ENCODE measurements at regions not wholly inside any gene's neighbourhood (a gene's known extent, or its start where the extent isn't known, plus 50 kb on each side); places are given as distances from the start of the nearest gene placed in this dataset.

GRCh38 chr4:108520807-108521206, 99.6 kb upstream of the RPL34 start:
- DNase-seq = no peak

DNA sequence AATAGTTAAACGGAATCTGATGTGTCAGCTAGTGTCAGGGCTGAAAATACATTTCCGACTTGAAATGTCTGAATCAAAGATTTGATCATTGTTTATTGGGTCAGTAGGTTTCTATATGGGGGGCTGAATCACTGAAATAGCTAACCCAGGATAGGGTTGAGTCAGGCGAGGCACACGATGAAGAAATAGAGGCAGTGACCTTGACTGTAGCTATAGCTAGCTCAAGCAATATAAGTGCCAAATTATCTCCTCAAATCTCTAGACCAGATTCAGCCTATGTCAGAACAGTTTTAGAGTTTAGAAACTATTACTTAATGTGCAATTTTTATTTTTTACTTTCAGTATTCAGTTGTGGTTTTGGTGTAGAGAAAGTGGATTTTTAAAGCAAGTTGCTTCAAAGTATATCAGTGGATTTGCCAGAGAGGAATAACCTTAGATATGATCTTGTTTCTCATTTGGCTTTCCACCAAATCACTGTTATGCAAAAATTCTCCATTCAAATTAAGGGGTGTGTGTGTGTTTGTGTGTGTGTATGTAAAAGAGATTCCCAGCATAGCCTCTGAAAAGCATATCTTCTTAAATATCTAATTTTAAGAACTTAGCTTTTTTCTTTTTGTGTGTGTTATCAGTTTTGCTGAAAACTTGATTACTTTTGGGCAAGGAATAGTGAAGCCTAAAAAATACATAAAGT, 100.3 kb upstream of the RPL34 start:
- DNase-seq = no peak

DNA sequence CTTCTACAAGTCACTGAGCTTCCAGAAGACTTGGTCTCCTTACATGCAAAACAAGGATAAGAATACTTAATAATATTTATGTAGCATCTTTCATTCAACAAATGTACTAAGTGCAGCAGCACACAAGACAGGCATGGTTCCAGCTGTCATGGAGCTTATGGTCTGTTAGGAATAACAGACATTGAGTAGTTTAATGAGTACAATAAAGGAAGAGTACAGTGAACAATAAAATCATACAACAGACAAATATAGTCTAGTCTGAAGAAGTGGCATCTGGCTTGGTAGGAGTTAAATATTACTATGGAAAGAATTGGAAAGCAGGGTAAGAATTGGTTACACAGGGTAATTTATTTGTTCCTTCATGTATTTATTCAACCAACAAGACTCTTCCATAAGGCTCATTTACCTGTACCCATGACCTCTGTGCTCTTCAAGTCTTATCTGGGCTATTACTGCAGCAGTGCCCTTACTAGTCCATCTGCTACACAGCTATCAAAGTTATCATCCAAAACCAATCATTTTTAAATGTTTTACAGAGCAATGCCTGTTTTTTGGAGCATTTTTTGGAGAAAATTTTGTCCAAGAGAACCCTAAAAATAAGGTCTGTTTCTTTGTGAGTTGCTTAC, 101.1 kb upstream of the RPL34 start:
- no peak for DNase-seq

DNA sequence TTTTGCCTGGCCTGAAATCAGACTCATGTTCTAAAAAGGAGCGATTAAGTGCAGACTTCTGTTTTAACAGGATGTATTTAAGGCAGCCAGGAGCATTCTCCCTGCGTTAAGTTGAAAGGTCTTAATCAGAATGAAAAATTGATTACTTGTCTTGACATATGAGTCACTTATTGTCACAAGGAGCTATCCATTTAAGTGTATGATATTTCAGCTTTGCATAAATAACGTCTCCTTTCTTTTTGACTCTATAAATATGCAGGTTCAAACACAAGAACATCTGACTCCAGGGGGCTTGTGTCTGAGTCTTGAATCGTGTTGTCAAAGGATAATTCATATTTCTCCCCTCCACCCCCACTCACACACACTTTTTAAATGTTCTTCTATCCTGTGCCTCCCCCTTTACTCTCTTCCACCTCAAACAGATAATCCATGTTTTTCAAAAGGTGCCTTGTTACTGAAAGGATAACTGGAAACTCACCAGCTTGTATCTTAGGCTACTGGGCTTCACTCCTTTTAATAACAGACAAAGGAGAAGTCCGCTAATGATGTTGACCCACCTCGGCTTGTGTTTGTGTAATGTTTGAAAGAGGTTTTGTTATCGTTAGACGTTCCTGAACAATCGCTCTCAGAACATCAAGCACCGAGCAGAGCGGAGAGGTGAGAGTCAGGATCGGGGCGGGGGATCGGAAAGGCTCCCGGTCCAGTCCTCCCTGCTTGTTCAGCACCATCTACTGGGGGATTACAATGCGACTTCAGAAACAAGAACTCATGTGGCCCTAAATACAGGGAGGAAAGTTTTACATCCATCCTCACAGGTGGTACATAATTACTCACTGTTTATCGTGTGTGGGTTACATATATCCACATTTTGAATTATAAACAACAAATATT, 107.5 kb upstream of the RPL34 start:
- peak; percentile 45 for DNase-seq

DNA sequence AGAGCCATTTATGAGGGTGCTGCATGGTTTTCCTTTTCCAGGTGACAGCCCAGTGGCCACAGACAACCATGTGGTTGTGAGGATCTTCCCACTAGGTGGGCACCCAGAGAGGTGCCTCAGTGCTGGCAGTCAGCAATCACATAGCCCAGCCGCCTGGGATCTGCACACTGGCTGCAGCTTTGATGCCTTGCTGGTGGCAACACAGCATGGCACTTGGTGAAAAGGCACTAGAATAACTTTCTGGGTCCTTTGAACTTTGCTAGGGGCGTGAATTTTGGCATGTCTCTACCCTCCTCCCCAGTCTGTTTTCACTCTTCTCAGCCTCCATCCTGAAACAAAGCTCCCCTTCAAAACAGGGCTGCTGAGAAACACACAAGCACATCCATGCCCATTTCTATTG, 108.8 kb upstream of the RPL34 start:
- no peak for DNase-seq

- no peak for DNase-seq
Observed at GRCh38 chr4:108502356-108502755, 118.0 kb upstream of the RPL34 start.

DNA sequence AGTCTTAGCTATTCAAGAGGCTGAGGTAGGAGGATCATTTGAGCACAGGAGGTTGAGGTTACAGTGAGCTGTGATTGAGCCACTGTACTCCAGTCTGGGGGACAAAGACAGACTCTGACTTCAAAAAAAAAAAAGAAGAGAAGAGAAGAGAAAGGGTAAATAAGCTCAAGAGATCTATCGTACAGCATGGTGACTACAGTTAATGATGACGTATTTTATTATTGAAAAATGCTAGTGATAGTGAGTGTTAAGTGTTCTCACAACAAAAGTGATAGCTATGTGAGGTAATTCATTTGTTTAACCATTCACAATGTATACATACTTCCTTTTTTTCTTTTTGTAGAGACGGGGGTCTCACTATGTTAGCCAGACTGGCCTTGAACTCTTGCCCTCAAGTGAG, 121.5 kb upstream of the RPL34 start:
- no peak for DNase-seq

DNA sequence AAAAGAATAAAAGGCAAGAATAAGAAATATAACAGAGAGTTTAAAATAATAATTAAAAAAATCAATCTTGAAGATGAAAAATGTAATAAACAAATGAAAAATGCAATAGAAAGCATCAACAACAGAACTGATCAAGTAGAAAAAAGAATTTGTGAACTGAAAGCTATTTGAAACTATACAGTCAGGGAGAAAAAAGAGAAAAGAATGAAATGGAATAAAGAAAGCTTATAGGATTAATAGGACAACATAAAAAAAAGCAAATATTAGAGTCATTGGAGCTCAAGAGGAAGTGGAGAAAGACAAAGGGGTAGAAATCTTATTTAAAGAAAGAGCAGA, 126.8 kb upstream of the RPL34 start:
- no peak for DNase-seq

GRCh38 chr4:108492816-108493595, 127.4 kb upstream of the RPL34 start:
- peak; percentile 54 for DNase-seq

DNA sequence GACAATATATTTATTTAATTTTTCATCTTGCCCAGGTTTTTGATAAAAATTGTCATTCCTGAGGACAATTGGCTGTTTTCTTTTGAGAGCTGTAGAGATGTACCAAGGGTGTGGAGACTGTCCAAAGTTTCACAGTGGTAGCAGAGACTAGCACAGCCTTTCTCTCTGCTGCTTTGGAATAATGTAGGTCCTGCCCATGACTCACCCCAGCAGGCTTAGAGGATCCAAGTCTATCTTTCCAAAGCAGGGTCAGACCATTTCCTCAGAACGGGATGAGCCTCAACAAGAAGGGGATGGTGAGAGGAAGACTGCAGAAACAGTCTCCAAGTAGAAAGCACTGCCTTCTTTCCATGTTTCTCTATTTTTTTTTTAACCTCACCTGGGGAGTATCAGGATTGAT, 131.5 kb upstream of the RPL34 start:
- no peak for DNase-seq

GRCh38 chr4:108486046-108486445, 134.3 kb upstream of the RPL34 start:
- no peak for DNase-seq

DNA sequence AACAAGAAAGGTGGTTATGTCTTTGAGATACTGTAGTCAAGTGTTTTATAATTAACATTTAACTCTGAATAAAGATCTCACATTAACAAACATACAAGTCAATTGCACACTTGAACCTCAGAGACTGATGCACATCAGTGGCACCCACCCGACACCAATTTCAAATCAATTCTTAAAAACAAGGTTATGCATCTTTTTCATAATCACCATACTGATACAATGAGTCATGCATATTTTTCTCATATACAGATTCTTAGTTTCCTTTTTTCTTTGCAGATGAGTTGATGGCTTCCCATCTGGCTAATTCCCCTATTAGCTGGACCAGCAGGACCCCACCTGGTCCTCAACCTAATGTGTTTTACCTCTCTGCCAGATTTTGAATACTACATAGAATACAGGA, 136.2 kb upstream of the RPL34 start:
- DNase-seq = no peak

DNA sequence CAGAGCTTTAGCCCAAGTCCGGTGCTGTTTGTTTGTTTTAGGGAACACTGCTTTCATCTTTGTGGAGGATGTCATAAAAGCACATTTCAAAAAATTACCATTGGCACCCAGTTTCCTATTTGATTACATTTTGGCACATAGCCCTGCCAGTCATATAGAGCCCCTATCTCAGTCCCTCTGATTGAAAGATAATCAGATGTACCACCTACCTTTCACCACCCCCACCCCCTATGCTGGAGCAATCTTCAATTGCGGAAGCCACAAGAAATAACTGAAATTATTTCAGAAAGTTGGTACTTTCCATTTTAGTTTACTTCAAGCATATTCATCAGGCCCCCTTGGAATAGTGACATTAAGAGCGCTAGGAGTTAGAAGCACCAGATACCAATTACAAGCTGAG, 136.7 kb upstream of the RPL34 start:
- DNase-seq = no peak

GRCh38 chr4:108483079-108483478, 137.3 kb upstream of the RPL34 start:
- peak; percentile 56 for DNase-seq

DNA sequence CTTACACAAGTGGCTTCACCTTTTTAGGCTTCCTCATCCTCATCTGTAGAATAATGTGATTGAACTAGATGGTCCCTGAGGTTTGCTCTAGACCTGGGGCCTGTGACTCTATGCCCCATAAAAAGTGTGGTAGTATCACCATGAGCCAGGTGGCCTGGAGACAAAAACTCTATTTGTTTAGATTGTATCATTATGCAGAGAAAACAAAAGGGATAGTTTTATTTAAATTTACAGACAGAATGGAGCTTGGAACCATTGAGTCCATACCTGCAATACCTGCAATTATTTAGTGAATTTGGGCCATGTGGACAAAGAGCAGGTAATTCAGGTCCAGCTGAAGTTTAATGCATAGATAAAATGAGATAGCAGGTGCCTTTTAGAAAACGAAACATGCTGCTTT, 139.5 kb upstream of the RPL34 start:
- DNase-seq = no peak

GRCh38 chr4:108477527-108478108, 142.8 kb upstream of the RPL34 start:
- no peak for DNase-seq

DNA sequence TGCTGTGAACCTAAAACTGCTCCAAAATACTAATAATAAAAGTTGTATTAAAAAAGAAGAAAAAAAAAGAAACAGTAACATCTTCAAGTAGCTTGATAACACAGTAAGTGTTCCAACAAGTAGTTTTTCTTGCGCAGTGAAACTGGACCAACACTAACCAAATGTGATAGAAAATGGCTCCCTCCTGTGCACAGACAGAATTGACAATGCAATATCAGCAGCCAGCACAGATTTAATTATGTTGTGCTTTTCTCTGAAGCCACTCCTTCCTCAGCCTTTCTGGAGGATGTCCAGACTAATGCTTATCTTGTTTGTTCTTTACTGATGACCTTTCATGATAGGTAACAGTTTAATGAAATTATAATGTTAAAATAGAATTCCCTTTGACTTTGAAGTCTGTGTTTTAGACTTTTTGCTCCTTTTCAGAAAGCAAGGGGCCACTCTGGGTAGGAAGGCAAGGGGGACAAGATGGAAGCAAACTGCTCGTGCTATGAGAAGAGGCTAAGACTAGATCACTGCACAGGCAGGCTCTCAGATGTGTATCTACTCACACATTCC, 147.1 kb upstream of the RPL34 start:
- no peak for DNase-seq

- DNase-seq = peak; percentile 29
Observed at GRCh38 chr4:108466936-108467902, 153.2 kb upstream of the RPL34 start.

- DNase-seq = no peak
Observed at GRCh38 chr4:108465886-108466500, 154.4 kb upstream of the RPL34 start.

GRCh38 chr4:108458681-108459080, 161.7 kb upstream of the RPL34 start:
- no peak for DNase-seq

- no peak for DNase-seq
Observed at GRCh38 chr4:108454227-108454626, 166.1 kb upstream of the RPL34 start.

Data from stimulated activated CD8-positive, alpha-beta memory T cell treated with anti-CD3 and anti-CD28 coated beads, Interleukin-4, amount 100 ng/mL, for 48 hours (primary cell).